M059J (cell line): ENCODE measurements at regions not wholly inside any gene's neighbourhood (a gene's known extent, or its start where the extent isn't known, plus 50 kb on each side); places are given as distances from the start of the nearest gene placed in this dataset.
"Not testable (repeated sequence)": the region's sequence is repeated elsewhere in the genome, so short reads cannot be mapped to it uniquely, and the experiment has no call there.

Source experiments
- DNase-seq: peaks from one replicate; pipeline ENCODE4 v3.0.0-alpha.2; 2012; ENCODE audit warnings: low read depth

GRCh38 chr10:20616056-20616671, 280.9 kb downstream of the NEBL start:
- DNase-seq = no peak

- DNase-seq = no peak
These were observed 281.7 kb downstream of the NEBL start for GRCh38 chr10:20615395-20615794.

- DNase-seq = no peak
These were observed 282.2 kb downstream of the NEBL start for GRCh38 chr10:20614911-20615310.

DNA sequence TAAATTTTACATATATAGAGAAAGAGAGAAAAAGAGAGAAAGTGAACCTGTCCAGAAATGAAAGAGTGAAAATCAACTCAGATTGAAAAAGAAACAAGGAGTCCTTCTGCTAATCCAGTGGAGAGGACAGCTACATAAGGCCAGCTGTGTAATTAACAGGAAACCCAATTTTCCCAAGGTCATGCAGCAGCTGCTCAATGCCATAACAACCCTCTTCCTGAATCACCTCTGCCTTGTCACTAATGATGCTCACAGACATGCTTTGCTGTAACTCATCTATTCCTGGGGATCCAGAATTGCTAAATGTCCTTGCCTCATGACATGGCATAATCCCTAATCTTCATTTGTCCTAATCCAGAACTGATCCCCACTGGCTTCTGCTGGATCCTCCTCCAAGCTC, 288.6 kb downstream of the NEBL start:
- DNase-seq = no peak

GRCh38 chr10:20606985-20607384, 290.1 kb downstream of the NEBL start:
- DNase-seq = no peak

- DNase-seq = no peak
These were observed 295.1 kb downstream of the NEBL start for GRCh38 chr10:20601941-20602461.

GRCh38 chr10:20598590-20598989, 298.5 kb downstream of the NEBL start:
- peak; percentile 65 for DNase-seq

GRCh38 chr10:20596911-20597310, 300.2 kb downstream of the NEBL start:
- DNase-seq = peak; percentile 2

DNA sequence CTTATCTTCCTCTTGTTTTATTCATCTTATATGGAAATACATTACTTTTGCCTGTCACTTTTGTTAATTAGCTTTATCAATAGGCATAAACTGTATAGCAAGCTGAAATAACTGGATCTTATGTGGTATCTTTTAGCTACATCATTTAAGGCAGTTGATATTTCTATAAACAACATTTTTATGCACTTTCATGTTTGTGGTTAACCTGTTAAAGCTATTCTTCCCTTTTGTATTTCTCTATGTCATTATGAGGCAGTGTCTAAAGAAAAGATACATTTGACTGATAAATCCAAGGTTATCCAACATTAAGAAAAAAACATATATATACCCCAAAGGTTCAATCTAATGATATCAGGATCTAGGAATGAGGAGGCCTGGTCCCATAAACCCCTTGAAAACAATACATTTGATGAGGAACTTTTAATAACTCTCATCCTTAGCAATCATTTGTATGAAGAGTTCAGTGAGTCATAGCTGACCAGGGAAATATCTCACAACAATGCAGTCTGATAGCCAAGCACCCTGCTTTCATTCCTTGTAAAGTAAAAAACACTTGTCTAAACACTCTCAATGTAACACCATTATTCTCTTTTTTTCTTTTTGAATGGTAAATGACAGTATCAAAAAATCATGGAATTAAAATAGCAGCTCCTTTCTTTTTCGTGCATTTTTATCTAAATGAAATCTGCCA, 300.9 kb downstream of the NEBL start:
- DNase-seq = peak; percentile 4

DNA sequence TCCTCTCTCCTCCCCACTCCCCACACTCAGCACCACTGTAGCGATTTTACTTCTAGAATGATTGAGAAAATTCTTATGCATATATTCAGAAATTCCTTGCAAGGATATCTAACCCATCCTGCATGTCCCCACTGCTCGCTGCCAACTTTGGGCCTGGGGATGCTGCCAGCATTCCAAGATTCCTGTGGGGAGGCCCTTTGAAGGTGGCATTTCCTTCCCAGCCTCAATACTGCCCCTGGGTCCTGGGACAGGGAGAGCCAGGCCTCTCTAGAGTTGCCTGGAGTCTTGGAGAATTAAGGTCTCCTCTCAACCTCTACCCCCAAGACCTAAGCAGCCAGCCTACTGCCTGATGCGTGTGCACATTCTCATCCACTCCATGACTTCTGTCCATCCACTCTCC, 303.5 kb downstream of the NEBL start:
- DNase-seq = peak; percentile 25

- DNase-seq = no peak
These were observed 315.1 kb downstream of the NEBL start for GRCh38 chr10:20582041-20582440.

- no peak for DNase-seq
These were observed 323.2 kb downstream of the NEBL start for GRCh38 chr10:20573924-20574323.

- not testable (repeated sequence) for DNase-seq
These were observed 341.1 kb downstream of the NEBL start for GRCh38 chr10:20555990-20556389.

DNA sequence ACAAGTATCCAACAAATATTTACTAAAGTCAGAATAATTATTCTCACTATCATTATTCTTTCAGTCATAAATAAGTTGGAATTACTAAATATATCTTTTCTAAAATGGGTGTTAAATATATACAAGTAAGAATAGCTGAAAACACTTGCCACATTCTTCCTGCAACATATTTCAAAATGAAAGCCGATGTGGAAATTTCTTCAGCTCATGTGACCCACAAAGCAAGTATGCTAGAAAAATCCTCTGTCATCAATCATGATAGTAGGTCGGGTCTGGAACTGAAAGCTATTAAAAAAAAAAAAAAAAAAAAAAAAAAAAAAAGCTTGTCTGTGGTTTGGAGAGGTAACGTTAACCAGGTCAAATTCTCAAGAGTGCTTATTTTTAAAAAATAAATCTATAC, 344.7 kb downstream of the NEBL start:
- no peak for DNase-seq

DNA sequence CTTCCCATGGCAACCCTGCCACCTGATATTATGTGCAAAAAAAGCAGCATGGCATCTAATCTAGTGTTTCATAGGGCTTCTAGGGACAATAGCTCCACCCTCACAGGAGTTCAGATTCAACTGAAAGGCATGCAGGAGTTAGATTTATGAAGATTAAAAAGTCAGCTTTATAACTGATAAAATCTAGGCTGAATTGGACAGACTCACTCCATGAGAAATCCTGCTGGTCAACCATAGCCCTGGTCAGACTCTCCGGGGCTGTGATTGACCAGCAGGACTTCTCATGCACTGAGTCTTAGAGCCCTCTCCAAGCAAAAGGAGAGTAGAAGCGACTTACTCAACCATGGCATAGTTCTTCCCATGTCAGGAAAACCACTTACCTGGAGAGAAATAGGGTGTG, 345.4 kb downstream of the NEBL start:
- peak; percentile 1 for DNase-seq

GRCh38 chr10:20535897-20536881, 360.9 kb downstream of the NEBL start:
- DNase-seq = peak; percentile 6

GRCh38 chr10:20531241-20531883, 365.7 kb downstream of the NEBL start:
- not testable (repeated sequence) for DNase-seq

DNA sequence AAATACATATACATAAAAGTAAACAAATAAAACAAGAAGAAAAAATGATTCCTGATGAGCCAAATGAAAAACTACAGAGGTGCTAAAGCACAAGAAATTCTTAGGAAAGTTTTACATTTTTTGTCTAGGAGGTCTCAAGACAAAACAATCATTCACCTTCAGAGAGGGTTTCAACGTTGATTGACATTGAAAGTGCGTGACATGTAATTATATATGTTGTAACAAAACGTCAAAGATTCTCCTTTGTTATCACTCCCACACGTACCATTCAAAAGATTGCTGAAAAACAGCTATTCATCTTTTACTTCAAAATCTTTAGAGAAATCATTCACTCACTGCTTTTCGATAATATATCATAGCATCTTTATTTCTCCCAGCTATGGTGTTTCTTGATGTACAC, 375.9 kb downstream of the NEBL start:
- no peak for DNase-seq

DNA sequence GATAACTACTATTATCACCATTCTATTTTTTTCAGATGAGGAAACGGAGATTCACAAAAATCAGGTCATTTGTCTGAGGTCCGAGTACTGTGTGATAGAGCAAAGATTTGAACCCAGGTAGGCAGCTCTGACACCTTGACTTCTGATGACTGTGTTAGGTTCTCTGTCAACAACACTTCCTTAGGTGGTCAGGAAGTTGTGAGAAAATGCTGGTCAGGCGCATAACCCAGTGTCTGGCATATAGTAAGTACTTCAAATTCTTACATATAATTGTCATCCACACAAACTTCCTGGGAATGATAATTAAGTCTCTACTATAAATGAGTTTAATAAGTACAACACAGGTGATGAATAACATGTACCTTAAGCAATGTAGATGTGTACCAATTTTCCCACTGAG, 381.5 kb downstream of the NEBL start:
- DNase-seq = no peak

- DNase-seq = no peak
These were observed 384.5 kb downstream of the NEBL start for GRCh38 chr10:20512631-20513030.

DNA sequence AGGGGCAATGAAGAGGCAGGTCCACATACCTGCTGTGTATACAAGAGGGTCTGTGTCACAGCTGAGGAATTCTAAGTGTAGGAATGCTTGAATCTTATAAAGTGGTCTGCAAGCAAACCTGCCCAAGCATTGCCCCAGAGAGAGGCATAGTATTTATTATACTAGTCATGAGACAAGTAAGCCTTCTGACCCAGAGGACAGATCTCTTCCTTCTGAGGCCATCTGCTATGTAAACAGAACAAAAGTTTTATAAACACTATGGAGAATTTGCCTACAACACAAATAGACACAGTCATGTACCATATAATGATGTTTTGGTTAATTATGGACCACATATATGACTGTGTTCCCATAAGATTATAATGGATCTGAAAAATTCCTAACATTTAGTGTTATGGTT, 388.2 kb downstream of the NEBL start:
- no peak for DNase-seq
